IMR-90 (cell line): ENCODE measurements at regions not wholly inside any gene's neighbourhood (a gene's known extent, or its start where the extent isn't known, plus 50 kb on each side); places are given as distances from the start of the nearest gene placed in this dataset.

Source experiments
- ATAC-seq: fragments of 200-7000 bp; cut with Tn5 transposase; 2 replicates; pipeline ENCODE4 v1.9.1; 2020; ENCODE audit warnings: low read depth, mild to moderate bottlenecking, moderate library complexity
- BruUV-seq: library from RNA; stranded (reverse); fragments of 400-500 nt; replicated peaks from 2 replicates; lab custom pipeline; 2021; lab: Mats Ljungman, UMichigan
- CTCF ChIA-PET: fragments of 300-600 bp; formaldehyde crosslinking; extraction: SDS; loops from one replicate; lab custom pipeline; 2021; ENCODE audit warnings: antibody characterized with exemption; lab: Yijun Ruan, JAX
- POLR2A ChIA-PET: fragments of 300-600 bp; sonication (Branson Sonifier 250); formaldehyde crosslinking; loops from one replicate; lab custom pipeline; 2022; ENCODE audit warnings: antibody characterized with exemption; ENCODE audit not compliant: unreplicated experiment; lab: Charles Lee
- DNase-seq: peaks from one replicate; pipeline ENCODE4 v3.0.0; 2013
- H2AFZ ChIP-seq: replicated peaks from 2 replicates; pipeline ENCODE3; 2013; ENCODE audit warnings: low read length, mild to moderate bottlenecking; ENCODE audit not compliant: poor library complexity
- H2AK5ac ChIP-seq: 2 replicates; pipeline ENCODE4 v1.6.1; 2013; ENCODE audit warnings: low read depth, low read length, inconsistent platforms
- H2AK9ac ChIP-seq: replicated peaks from 2 replicates; pipeline ENCODE3; 2013; ENCODE audit warnings: mild to moderate bottlenecking, low read depth, low read length, moderate library complexity; ENCODE audit not compliant: poor library complexity
- H2BK120ac ChIP-seq: 2 replicates; pipeline ENCODE4 v1.6.1; 2013; ENCODE audit warnings: low read depth, low read length, inconsistent platforms
- H2BK15ac ChIP-seq: 3 replicates; pipeline ENCODE4 v1.6.1; 2013; ENCODE audit warnings: low read depth, low read length, inconsistent platforms
- H2BK20ac ChIP-seq: 2 replicates; pipeline ENCODE4 v1.6.1; 2013; ENCODE audit warnings: low read depth, mild to moderate bottlenecking, inconsistent platforms, low read length, moderate library complexity
- H2BK5ac ChIP-seq: 2 replicates; pipeline ENCODE4 v1.6.1; 2013; ENCODE audit warnings: mild to moderate bottlenecking, low read depth, low read length, inconsistent platforms; ENCODE audit not compliant: poor library complexity, severe bottlenecking
- H3K14ac ChIP-seq: replicated peaks from 2 replicates; pipeline ENCODE4 v1.6.1; 2013; ENCODE audit warnings: low read depth, low read length, inconsistent platforms
- H3K18ac ChIP-seq: 2 replicates; pipeline ENCODE4 v1.6.1; 2013; ENCODE audit warnings: low read depth, low read length, control low read depth
- H3K23ac ChIP-seq: 2 replicates; pipeline ENCODE4 v1.6.1; 2013; ENCODE audit warnings: low read depth, low read length, inconsistent platforms
- H3K27ac ChIP-seq: 2 replicates; pipeline ENCODE4 v1.5.1; 2013; ENCODE audit warnings: mild to moderate bottlenecking, control low read depth, low read length; ENCODE audit not compliant: insufficient read depth
- H3K27me3 ChIP-seq: 2 replicates; pipeline ENCODE4 v1.6.1; 2013; ENCODE audit warnings: low read length; ENCODE audit not compliant: control insufficient read depth, insufficient read depth
- H3K36me3 ChIP-seq: 2 replicates; pipeline ENCODE4 v1.6.1; 2013; ENCODE audit warnings: low read length, mixed read lengths; ENCODE audit not compliant: control insufficient read depth, insufficient read depth
- H3K4ac ChIP-seq: 2 replicates; pipeline ENCODE4 v1.6.1; 2013; ENCODE audit warnings: low read depth, low read length, inconsistent platforms
- H3K4me1 ChIP-seq: 2 replicates; pipeline ENCODE4 v1.6.1; 2013; ENCODE audit warnings: low read length, mixed read lengths; ENCODE audit not compliant: control insufficient read depth, insufficient read depth
- H3K4me2 ChIP-seq: 2 replicates; pipeline ENCODE4 v1.6.1; 2013; ENCODE audit warnings: low read depth, mild to moderate bottlenecking, control low read depth, low read length, moderate library complexity
- H3K4me3 ChIP-seq: 2 replicates; pipeline ENCODE4 v1.5.1; 2013; ENCODE audit warnings: low read depth, mild to moderate bottlenecking, control low read depth, low read length, moderate library complexity; ENCODE audit not compliant: insufficient read depth
- H3K56ac ChIP-seq: 2 replicates; pipeline ENCODE4 v1.6.1; 2013; ENCODE audit warnings: low read length, inconsistent platforms; ENCODE audit not compliant: insufficient read depth; ENCODE audit errors: extremely low read depth
- H3K79me1 ChIP-seq, 2 experiments: 2 replicates each; pipeline ENCODE4 v1.6.1; 2013; ENCODE audit warnings: low read length in 2 of 2, inconsistent platforms in 1 of 2, low read depth in 1 of 2
- H3K9ac ChIP-seq: 2 replicates; pipeline ENCODE4 v1.6.1; 2013; ENCODE audit warnings: low read depth, low read length, control low read depth
- H3K9me1 ChIP-seq: 2 replicates; pipeline ENCODE4 v1.6.1; 2013; ENCODE audit warnings: low read length, inconsistent platforms; ENCODE audit not compliant: insufficient read depth
- H3K9me3 ChIP-seq: 2 replicates; pipeline ENCODE4 v1.6.1; 2013; ENCODE audit warnings: low read length; ENCODE audit not compliant: control insufficient read depth, insufficient read depth
- H4K20me1 ChIP-seq: 2 replicates; pipeline ENCODE4 v1.6.1; 2013; ENCODE audit warnings: low read length, inconsistent platforms; ENCODE audit not compliant: insufficient read depth
- H4K5ac ChIP-seq: 2 replicates; pipeline ENCODE4 v1.6.1; 2013; ENCODE audit warnings: mild to moderate bottlenecking, low read depth, low read length, control low read depth
- H4K8ac ChIP-seq, 2 experiments: 2 replicates each; pipeline ENCODE4 v1.6.1; 2013; ENCODE audit warnings: low read depth in 2 of 2, low read length in 2 of 2, control low read depth in 1 of 2, inconsistent platforms in 1 of 2
- H4K91ac ChIP-seq: 2 replicates; pipeline ENCODE4 v1.6.1; 2013; ENCODE audit warnings: low read depth, low read length, inconsistent platforms; ENCODE audit not compliant: insufficient read depth
- BHLHE40 ChIP-seq: fragments of 150-350 bp; IDR thresholded peaks from 2 replicates; pipeline ENCODE4 v1.6.1; 2016; ENCODE audit warnings: mild to moderate bottlenecking, low read depth, low read length
- CEBPB ChIP-seq: IDR thresholded peaks from 2 replicates; pipeline ENCODE4 v1.6.1; 2012; ENCODE audit warnings: low read depth, low read length, improper control_type of control experiment
- CHD1 ChIP-seq: IDR thresholded peaks from 2 replicates; pipeline ENCODE4 v1.6.1; 2012; ENCODE audit warnings: low read depth, low read length, improper control_type of control experiment
- ELK1 ChIP-seq: fragments of 150-350 bp; IDR thresholded peaks from 2 replicates; pipeline ENCODE4 v1.6.1; 2016; ENCODE audit warnings: low read depth, mild to moderate bottlenecking, low read length, moderate library complexity, borderline replicate concordance
- FOS ChIP-seq: fragments of 150-350 bp; IDR thresholded peaks from 2 replicates; pipeline ENCODE4 v1.6.1; 2016; ENCODE audit warnings: low read depth, low read length
- MAFK ChIP-seq: IDR thresholded peaks from 2 replicates; pipeline ENCODE4 v1.6.1; 2012; ENCODE audit warnings: low read depth, low read length, improper control_type of control experiment
- MAZ ChIP-seq: IDR thresholded peaks from 2 replicates; pipeline ENCODE4 v1.6.1; 2012; ENCODE audit warnings: low read depth, mild to moderate bottlenecking, low read length, improper control_type of control experiment, moderate library complexity, borderline replicate concordance
- MXI1 ChIP-seq: IDR thresholded peaks from 2 replicates; pipeline ENCODE4 v1.6.1; 2012; ENCODE audit warnings: low read depth, mild to moderate bottlenecking, low read length, moderate library complexity, borderline replicate concordance
- NFE2L2 ChIP-seq: fragments of 150-350 bp; IDR thresholded peaks from 2 replicates; pipeline ENCODE4 v1.6.1; 2016; ENCODE audit warnings: low read depth, mild to moderate bottlenecking, low read length
- POLR2A ChIP-seq: IDR thresholded peaks from 2 replicates; pipeline ENCODE4 v1.6.1; 2012; ENCODE audit warnings: mild to moderate bottlenecking, low read depth, low read length
- RAD21 ChIP-seq: IDR thresholded peaks from 2 replicates; pipeline ENCODE4 v1.6.1; 2012; ENCODE audit warnings: low read length, improper control_type of control experiment
- RCOR1 ChIP-seq: IDR thresholded peaks from 2 replicates; pipeline ENCODE4 v1.6.1; 2012; ENCODE audit warnings: mild to moderate bottlenecking, low read length, improper control_type of control experiment; ENCODE audit not compliant: insufficient replicate concordance
- RFX5 ChIP-seq: IDR thresholded peaks from 2 replicates; pipeline ENCODE4 v1.8.0; 2012; ENCODE audit warnings: low read depth, mild to moderate bottlenecking, low read length, moderate library complexity
- SMC3 ChIP-seq: fragments of 150-350 bp; IDR thresholded peaks from 2 replicates; pipeline ENCODE4 v1.6.1; 2016; ENCODE audit warnings: low read depth, mild to moderate bottlenecking, antibody characterized with exemption, low read length, moderate library complexity
- USF2 ChIP-seq: fragments of 150-350 bp; IDR thresholded peaks from 2 replicates; pipeline ENCODE4 v1.6.1; 2017; ENCODE audit warnings: mild to moderate bottlenecking, antibody characterized with exemption, low read length, low read depth
- WGBS, 2 experiments: methylation state at CpG; one replicate each; pipeline versions ENCODE4 v1.1.5 to v1.1.7; 2013; ENCODE audit warnings: missing lambda C conversion rate in 2 of 2; ENCODE audit not compliant: insufficient read length in 1 of 2; ENCODE audit errors: extremely low coverage in 2 of 2; 5-methylcytosine and 5-hydroxymethylcytosine counted together
- dilution Hi-C: fragments of 300-500 bp; cut with HindIII; formaldehyde crosslinking; loops from one replicate; pipeline ENCODE4 v1.14.3; 2018; ENCODE audit warnings: low sequenced_read_pairs; ENCODE audit not compliant: unreplicated experiment
- in situ Hi-C: fragments of 300-500 bp; cut with MboI; formaldehyde crosslinking; loops from 3 replicates; pipeline ENCODE4 v1.14.3; 2019; ENCODE audit warnings: low sequenced_read_pairs, inconsistent platforms, mixed read lengths
- intact Hi-C: fragments of 100-400 bp; cut with micrococcal nuclease; formaldehyde crosslinking; loops from 2 replicates; pipeline ENCODE4 v1.10.0; 2022
- TF ChIP-seq, protein P1 (sequence below): conservative IDR thresholded peaks from 2 replicates; pipeline ENCODE4 v1.5.1; 2012; ENCODE audit warnings: mild to moderate bottlenecking, low read depth, low read length, improper control_type of control experiment

DNA sequence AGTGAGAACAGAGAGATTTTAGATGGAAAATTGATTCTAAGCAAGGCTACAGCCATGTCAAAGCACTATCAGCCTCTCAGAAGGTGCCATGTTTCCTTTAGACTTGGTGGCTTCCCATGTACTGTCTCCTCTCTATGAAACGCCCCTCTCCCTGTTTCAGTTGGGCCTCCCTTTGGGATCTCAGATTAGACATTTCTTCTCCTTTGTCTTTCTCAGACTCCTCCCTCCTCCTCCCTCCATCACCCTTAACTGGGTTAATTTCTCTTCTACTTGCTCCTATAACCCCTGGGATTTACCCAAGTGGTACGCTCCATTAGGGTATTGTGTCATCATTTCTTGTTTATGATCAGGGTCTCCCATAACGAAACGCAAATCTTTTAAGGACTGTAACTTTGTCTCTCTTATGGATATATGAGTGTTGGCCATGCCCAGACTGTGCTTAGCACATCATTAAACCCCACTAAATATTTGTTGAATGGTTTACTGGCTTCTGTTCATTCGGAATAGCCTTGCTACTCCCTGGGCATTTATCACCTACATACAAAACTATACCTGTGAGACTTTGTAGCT lies 106.8 kb downstream of the FAM9B start:
- Histone ChIP-seq H2BK15ac (no peak overlapping the region), H3K9me1 (no peaks in the 10 kb centered on the region), H3K23ac (no peak overlapping the region), H3K9ac (no peak overlapping the region), H3K4me1 (no peaks in the 10 kb centered on the region), H4K8ac (no peak overlapping the region), H4K5ac (no peak overlapping the region), H2AFZ (no peak overlapping the region), H2AK5ac (no peak overlapping the region), H3K4me2 (no peak overlapping the region), H4K91ac (no peak overlapping the region), H3K4ac (no peak overlapping the region), H3K56ac (no peak overlapping the region), H2BK20ac (no peak overlapping the region), H3K14ac (no peak overlapping the region), H2AK9ac (no peak overlapping the region), H2BK5ac (no peak overlapping the region), H3K27me3 (peaks cover 4% of the 10 kb centered on the region; the same call in 1 of the 2 replicates), H3K4me3 (no peak overlapping the region), H4K20me1 (no peaks in the 10 kb centered on the region), H3K36me3 (no peaks in the 10 kb centered on the region), H3K9me3 (peaks cover 2% of the 10 kb centered on the region; the same call in 1 of the 2 replicates), H3K27ac (no peak overlapping the region), H3K79me1 (no peaks in the 10 kb centered on the region), H2BK120ac (no peak overlapping the region), H3K18ac (no peak overlapping the region)
- DNase-seq (no peak), ATAC-seq (no peak)
- CTCF ChIA-PET: interaction anchor here (0.7 kb wide), 1 partner anchor 776 kb away, joined by 3 read pairs; no protein-coding TSS in a partner anchor
- POLR2A ChIA-PET: no interaction called here
- dilution Hi-C loops (no loop called here), in situ Hi-C loops (no loop called here), intact Hi-C loops (no loop called here)
- 67% methylated on average over 1 of the region's 5 CpGs; no CpG with 5 or more reads in 1 of the 2 experiments for WGBS, 2 experiments
- no TSS peak for BruUV-seq
- TF ChIP-seq FOS: no peak
- no peak for TF ChIP-seq RFX5
- TF ChIP-seq ELK1: no peak
- TF ChIP-seq NFE2L2: no peak
- TF ChIP-seq USF2: no peak
- no peak for TF ChIP-seq RAD21
- no peak for TF ChIP-seq RCOR1
- TF ChIP-seq MAFK: no peak
- TF ChIP-seq CEBPB: no peak
- TF ChIP-seq MXI1: no peak
- no peak for TF ChIP-seq POLR2A
- no peak for TF ChIP-seq CHD1
- no peak for TF ChIP-seq SMC3
- TF ChIP-seq, protein P1, sequence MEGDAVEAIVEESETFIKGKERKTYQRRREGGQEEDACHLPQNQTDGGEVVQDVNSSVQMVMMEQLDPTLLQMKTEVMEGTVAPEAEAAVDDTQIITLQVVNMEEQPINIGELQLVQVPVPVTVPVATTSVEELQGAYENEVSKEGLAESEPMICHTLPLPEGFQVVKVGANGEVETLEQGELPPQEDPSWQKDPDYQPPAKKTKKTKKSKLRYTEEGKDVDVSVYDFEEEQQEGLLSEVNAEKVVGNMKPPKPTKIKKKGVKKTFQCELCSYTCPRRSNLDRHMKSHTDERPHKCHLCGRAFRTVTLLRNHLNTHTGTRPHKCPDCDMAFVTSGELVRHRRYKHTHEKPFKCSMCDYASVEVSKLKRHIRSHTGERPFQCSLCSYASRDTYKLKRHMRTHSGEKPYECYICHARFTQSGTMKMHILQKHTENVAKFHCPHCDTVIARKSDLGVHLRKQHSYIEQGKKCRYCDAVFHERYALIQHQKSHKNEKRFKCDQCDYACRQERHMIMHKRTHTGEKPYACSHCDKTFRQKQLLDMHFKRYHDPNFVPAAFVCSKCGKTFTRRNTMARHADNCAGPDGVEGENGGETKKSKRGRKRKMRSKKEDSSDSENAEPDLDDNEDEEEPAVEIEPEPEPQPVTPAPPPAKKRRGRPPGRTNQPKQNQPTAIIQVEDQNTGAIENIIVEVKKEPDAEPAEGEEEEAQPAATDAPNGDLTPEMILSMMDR: no peak
- TF ChIP-seq BHLHE40: no peak
- no peak for TF ChIP-seq MAZ
